ENCODE measurements at regions not wholly inside any gene's neighbourhood (a gene's known extent, or its start where the extent isn't known, plus 50 kb on each side); places are given as distances from the start of the nearest gene placed in this dataset.
A peak's percentile ranks its signal among the peaks of the same experiment; 100 is the strongest.

DNA sequence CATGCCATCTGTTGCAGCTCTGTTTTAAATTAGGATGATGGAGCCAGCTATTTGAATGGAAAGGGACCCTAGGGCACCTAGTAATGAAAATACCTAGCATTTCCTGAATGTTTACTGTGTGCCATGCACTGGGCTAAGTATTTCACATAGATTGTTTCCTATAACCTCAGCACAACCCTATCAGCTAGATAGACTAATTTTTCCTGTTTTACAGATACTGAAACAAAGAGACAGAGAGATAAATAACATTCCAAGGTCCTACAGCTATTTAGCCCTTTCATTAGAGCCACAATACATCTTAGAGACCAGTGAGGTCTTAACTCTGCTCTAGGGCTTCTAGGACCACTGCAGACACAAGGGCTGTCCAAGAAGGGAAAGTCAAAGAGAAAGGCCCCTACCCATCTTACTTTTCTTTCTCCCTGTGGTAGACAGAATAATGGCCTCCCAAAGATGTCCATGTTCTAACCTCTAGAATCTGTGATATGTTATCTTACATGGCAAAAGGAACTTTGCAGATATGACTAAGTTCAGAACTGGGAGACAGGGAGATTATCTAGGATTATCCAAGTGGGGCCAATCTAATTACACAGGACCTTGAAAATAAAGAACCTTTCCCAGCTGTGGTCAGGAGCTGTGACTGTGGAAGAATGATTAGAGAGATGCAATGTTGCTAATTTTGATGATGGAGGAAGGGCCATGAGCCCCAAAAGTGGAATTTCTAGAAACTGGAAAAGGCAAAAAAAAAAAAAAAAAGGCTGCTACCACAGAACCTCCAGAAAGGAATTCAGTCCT lies 157.0 kb downstream of the CCDC34 start:
- Histone ChIP-seq H4K20me1 (ENCODE audit: low read depth) (no peaks in the 10 kb centered on the region), H3K9ac (no peak overlapping the region), H3K27ac (peak overlapping the region; percentile 30), H3K79me2 (ENCODE audit: low read depth) (no peaks in the 10 kb centered on the region), H3K36me3 (no peaks in the 10 kb centered on the region), H3K9me3 (ENCODE audit: low read depth) (no peaks in the 10 kb centered on the region), H3K4me2 (no peak overlapping the region), H3K27me3 (no peaks in the 10 kb centered on the region), H3K4me3 (no peak overlapping the region), H3K4me1 (peaks cover 12% of the 10 kb centered on the region), H2AFZ (replicated peaks) (no peak overlapping the region), H3F3A (ENCODE audit: low read depth) (peaks cover 13% of the 10 kb centered on the region)
- H3K4me1 Mint-ChIP-seq, result peaks cover 13% of the 10 kb centered on the region
- H3K4me3 Mint-ChIP-seq, result no peak overlapping the region
- no peaks in the 10 kb centered on the region for H3K36me3 Mint-ChIP-seq
- no peaks in the 10 kb centered on the region for H3K9me3 Mint-ChIP-seq
- peaks cover 2% of the 10 kb centered on the region for H3K27me3 Mint-ChIP-seq (ENCODE audit: insufficient read depth, low read depth)
- TF ChIP-seq EZH2 (IDR thresholded peaks at IDR 0.05) (no peak), CTCF (IDR thresholded peaks at IDR 0.05) (no peak), EZH2phosphoT487 (IDR thresholded peaks at IDR 0.05) (no peak)
- DNase-seq (ENCODE audit: low spot score), result no peak
- peak overlapping the region; percentile 17 for H3K27ac Mint-ChIP-seq

GRCh38 chr11:27205250-27205649 lies 157.8 kb downstream of the CCDC34 start:
- peaks cover 2% of the 10 kb centered on the region for H3K27me3 Mint-ChIP-seq (ENCODE audit: insufficient read depth, low read depth)
- Histone ChIP-seq H2AFZ (replicated peaks) (no peak overlapping the region), H3K79me2 (ENCODE audit: low read depth) (no peaks in the 10 kb centered on the region), H3K9ac (no peak overlapping the region), H3K4me2 (no peak overlapping the region), H3F3A (ENCODE audit: low read depth) (peaks cover 13% of the 10 kb centered on the region), H3K27ac (no peak overlapping the region), H3K4me1 (peaks cover 12% of the 10 kb centered on the region), H4K20me1 (ENCODE audit: low read depth) (no peaks in the 10 kb centered on the region), H3K9me3 (ENCODE audit: low read depth) (no peaks in the 10 kb centered on the region), H3K27me3 (no peaks in the 10 kb centered on the region), H3K36me3 (no peaks in the 10 kb centered on the region), H3K4me3 (no peak overlapping the region)
- no peak overlapping the region for H3K4me3 Mint-ChIP-seq
- no peaks in the 10 kb centered on the region for H3K36me3 Mint-ChIP-seq
- TF ChIP-seq EZH2phosphoT487 (IDR thresholded peaks at IDR 0.05), result no peak
- TF ChIP-seq EZH2 (IDR thresholded peaks at IDR 0.05), result no peak
- no peak for TF ChIP-seq CTCF (IDR thresholded peaks at IDR 0.05)
- peaks cover 13% of the 10 kb centered on the region for H3K4me1 Mint-ChIP-seq
- H3K27ac Mint-ChIP-seq, result no peak overlapping the region
- no peak for DNase-seq (ENCODE audit: low spot score)
- H3K9me3 Mint-ChIP-seq, result no peaks in the 10 kb centered on the region

DNA sequence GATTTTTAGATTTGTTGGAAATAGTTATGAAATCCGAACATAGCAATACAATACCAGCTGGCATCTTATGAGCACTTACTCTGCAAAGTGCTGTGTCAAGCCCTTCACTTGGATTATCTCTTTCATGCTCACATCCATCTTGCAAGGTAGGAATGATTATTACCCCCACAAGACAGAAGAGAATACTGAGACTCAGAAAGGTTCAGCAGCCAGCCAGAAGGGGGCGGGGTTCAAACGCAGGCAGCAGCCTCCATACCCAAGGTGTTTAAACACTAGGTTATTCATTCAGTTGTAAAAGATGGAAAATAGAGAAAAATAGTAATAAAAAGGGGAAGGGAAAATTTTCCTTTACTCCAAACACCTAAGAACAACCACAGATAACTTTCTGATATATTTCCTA lies 158.5 kb downstream of the CCDC34 start:
- no peaks in the 10 kb centered on the region for H3K36me3 ChIP-seq
- TF ChIP-seq EZH2 (IDR thresholded peaks at IDR 0.05) (no peak), CTCF (IDR thresholded peaks at IDR 0.05) (peak; percentile 65)
- Mint-ChIP-seq H3K4me3 (no peak overlapping the region), H3K27me3 (ENCODE audit: insufficient read depth, low read depth) (peaks cover 2% of the 10 kb centered on the region), H3K9me3 (no peaks in the 10 kb centered on the region), H3K4me1 (peaks cover 13% of the 10 kb centered on the region), H3K36me3 (no peaks in the 10 kb centered on the region), H3K27ac (no peak overlapping the region)
- no peak overlapping the region for H3K4me2 ChIP-seq
- H4K20me1 ChIP-seq (ENCODE audit: low read depth), result no peaks in the 10 kb centered on the region
- no peaks in the 10 kb centered on the region for H3K79me2 ChIP-seq (ENCODE audit: low read depth)
- H3K9ac ChIP-seq, result no peak overlapping the region
- H3K4me3 ChIP-seq, result no peak overlapping the region
- H3K4me1 ChIP-seq, result peaks cover 12% of the 10 kb centered on the region
- no peaks in the 10 kb centered on the region for H3K9me3 ChIP-seq (ENCODE audit: low read depth)
- H2AFZ ChIP-seq (replicated peaks), result no peak overlapping the region
- H3F3A ChIP-seq (ENCODE audit: low read depth), result peaks cover 13% of the 10 kb centered on the region
- no peak for DNase-seq (ENCODE audit: low spot score)
- no peaks in the 10 kb centered on the region for H3K27me3 ChIP-seq
- H3K27ac ChIP-seq, result no peak overlapping the region
